ENCODE measurements at regions not wholly inside any gene's neighbourhood (a gene's known extent, or its start where the extent isn't known, plus 50 kb on each side); places are given as distances from the start of the nearest gene placed in this dataset.

DNA sequence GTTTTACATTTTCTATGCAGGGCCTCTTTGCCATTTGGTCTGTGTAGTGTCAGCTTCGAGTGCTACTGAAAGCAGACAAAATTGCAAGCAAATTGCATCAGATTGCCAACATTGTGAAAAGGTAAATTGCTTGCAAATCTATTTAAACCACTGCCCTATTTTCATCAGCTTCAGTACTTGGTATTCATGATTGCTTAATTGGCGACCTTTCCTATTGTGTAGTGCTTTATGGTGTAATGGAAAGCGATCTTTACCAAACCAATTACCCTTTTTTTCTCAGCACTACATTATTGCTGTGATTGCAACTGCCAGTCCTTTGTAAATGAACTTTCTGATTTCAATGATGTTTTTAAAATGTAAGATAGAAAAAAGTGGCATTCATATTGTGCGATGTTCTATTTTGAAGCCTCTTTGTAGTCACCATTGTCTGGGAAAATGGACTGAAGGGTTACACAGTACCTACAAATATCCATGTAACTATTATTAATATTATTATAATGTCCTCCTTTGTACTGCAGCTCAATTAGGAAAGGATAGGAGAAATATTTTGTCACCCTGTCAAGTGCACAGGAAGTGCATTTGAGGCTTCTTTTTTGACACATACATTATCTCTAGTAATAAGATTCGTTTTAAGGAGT is 177.7 kb upstream of the SP8 start:
- TF ChIP-seq FOXM1 (IDR thresholded peaks at IDR 0.05; ENCODE audit: borderline replicate concordance, low read depth) (no peak), TEAD4 (IDR thresholded peaks at IDR 0.05) (no peak), TAF1 (IDR thresholded peaks at IDR 0.05; ENCODE audit: low read depth) (no peak), YY1 (IDR thresholded peaks at IDR 0.05; ENCODE audit: low read depth) (no peak), CREB1 (IDR thresholded peaks at IDR 0.05; ENCODE audit: low read depth) (no peak), ZBTB7A (IDR thresholded peaks at IDR 0.05; ENCODE audit: low read depth) (no peak), RAD21 (IDR thresholded peaks at IDR 0.05; ENCODE audit: low read depth) (no peak), CEBPB (IDR thresholded peaks at IDR 0.05) (peak; percentile 45; the same call in 1 of the 2 replicates), EGR1 (IDR thresholded peaks at IDR 0.05) (no peak), EP300 (IDR thresholded peaks at IDR 0.05; ENCODE audit: borderline replicate concordance) (no peak), TCF12 (IDR thresholded peaks at IDR 0.05; ENCODE audit: low read depth) (no peak)
- TF ChIP-seq, protein P1, sequence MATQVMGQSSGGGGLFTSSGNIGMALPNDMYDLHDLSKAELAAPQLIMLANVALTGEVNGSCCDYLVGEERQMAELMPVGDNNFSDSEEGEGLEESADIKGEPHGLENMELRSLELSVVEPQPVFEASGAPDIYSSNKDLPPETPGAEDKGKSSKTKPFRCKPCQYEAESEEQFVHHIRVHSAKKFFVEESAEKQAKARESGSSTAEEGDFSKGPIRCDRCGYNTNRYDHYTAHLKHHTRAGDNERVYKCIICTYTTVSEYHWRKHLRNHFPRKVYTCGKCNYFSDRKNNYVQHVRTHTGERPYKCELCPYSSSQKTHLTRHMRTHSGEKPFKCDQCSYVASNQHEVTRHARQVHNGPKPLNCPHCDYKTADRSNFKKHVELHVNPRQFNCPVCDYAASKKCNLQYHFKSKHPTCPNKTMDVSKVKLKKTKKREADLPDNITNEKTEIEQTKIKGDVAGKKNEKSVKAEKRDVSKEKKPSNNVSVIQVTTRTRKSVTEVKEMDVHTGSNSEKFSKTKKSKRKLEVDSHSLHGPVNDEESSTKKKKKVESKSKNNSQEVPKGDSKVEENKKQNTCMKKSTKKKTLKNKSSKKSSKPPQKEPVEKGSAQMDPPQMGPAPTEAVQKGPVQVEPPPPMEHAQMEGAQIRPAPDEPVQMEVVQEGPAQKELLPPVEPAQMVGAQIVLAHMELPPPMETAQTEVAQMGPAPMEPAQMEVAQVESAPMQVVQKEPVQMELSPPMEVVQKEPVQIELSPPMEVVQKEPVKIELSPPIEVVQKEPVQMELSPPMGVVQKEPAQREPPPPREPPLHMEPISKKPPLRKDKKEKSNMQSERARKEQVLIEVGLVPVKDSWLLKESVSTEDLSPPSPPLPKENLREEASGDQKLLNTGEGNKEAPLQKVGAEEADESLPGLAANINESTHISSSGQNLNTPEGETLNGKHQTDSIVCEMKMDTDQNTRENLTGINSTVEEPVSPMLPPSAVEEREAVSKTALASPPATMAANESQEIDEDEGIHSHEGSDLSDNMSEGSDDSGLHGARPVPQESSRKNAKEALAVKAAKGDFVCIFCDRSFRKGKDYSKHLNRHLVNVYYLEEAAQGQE (IDR thresholded peaks at IDR 0.05; ENCODE audit: low read depth): no peak
- TF ChIP-seq, protein P2, sequence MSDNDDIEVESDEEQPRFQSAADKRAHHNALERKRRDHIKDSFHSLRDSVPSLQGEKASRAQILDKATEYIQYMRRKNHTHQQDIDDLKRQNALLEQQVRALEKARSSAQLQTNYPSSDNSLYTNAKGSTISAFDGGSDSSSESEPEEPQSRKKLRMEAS (IDR thresholded peaks at IDR 0.05): no peak
- TF ChIP-seq, protein P3, sequence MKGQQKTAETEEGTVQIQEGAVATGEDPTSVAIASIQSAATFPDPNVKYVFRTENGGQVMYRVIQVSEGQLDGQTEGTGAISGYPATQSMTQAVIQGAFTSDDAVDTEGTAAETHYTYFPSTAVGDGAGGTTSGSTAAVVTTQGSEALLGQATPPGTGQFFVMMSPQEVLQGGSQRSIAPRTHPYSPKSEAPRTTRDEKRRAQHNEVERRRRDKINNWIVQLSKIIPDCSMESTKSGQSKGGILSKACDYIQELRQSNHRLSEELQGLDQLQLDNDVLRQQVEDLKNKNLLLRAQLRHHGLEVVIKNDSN (IDR thresholded peaks at IDR 0.05): no peak
